ENCODE measurements at regions not wholly inside any gene's neighbourhood (a gene's known extent, or its start where the extent isn't known, plus 50 kb on each side); places are given as distances from the start of the nearest gene placed in this dataset.
"Not testable (repeated sequence)": the region's sequence is repeated elsewhere in the genome, so short reads cannot be mapped to it uniquely, and the experiment has no call there.

DNA sequence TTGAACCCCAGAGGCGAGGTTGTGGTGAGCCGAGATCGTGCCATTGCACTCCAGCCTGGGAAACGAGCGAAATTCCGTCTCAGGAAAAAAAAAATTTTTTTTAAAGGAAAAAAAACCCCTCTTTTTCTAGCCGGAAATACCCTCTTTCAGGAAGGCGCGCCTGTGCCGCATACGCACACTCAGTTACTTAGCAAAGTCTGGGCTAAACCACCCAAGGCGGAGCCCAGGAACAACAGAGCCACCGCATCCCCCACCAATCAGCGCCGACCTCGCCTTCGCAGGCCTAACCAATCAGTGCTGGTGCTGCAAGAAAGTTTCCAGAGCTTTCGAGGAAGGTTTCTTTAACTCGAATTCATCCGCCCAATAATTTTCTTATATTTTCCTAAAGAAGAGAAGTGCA lies 510.4 kb downstream of the KCNJ18 start:
- Histone ChIP-seq H2AFZ (ENCODE audit: low read depth, low read length, poor library complexity, severe bottlenecking) (no peak overlapping the region), H3K9ac (ENCODE audit: low read length) (no peak overlapping the region), H3K79me2 (ENCODE audit: insufficient read depth, low read length) (no peaks in the 10 kb centered on the region), H3K36me3 (ENCODE audit: control insufficient read depth in 1 of 2, insufficient read depth in 2 of 2, low read length in 2 of 2) (no peaks in the 10 kb centered on the region), H3K4me3 (replicated peaks in 1 of 2; ENCODE audit: low read depth in 1 of 2, low read length in 2 of 2) (no peak overlapping the region), H3K4me1 (ENCODE audit: control insufficient read depth in 1 of 2, insufficient read depth in 2 of 2, low read length in 2 of 2) (no peaks in the 10 kb centered on the region), H4K20me1 (ENCODE audit: insufficient read depth) (no peaks in the 10 kb centered on the region), H3K27me3 (ENCODE audit: insufficient read depth, low read length) (no peaks in the 10 kb centered on the region), H3K4me2 (ENCODE audit: low read length) (no peak overlapping the region), H3K9me2 (ENCODE audit: insufficient read depth) (no peaks in the 10 kb centered on the region), H3K9me3 (ENCODE audit: control insufficient read depth in 1 of 2, insufficient read depth in 1 of 2, low read depth in 1 of 2, low read length in 2 of 2) (peaks cover 0 to 4% of the 10 kb centered on the region in 2 experiments; a peak in 1 of 4 replicates), H3K27ac (ENCODE audit: low read depth, low read length) (no peak overlapping the region)
- intact Hi-C loops (cut with micrococcal nuclease): no loop called here
- RAD21 ChIA-PET (ENCODE audit: low non-redundant PET in 1 of 2, low total read pairs in 2 of 2, uncharacterized antibody in 2 of 2, unreplicated experiment in 2 of 2): no interaction called here
- POLR2A ChIA-PET: no interaction called here
- CTCF ChIA-PET: no interaction called here
- BruUV-seq (replicated peaks): no TSS peak
- TF ChIP-seq EZH2 (IDR thresholded peaks at IDR 0.05) (no peak), TCF7L2 (IDR thresholded peaks at IDR 0.05; ENCODE audit: borderline replicate concordance, extremely low read depth, insufficient read depth, insufficient read length) (no peak)
- ATAC-seq: no peak
- no peak for DNase-seq (ENCODE audit: low read depth, low spot score)

DNA sequence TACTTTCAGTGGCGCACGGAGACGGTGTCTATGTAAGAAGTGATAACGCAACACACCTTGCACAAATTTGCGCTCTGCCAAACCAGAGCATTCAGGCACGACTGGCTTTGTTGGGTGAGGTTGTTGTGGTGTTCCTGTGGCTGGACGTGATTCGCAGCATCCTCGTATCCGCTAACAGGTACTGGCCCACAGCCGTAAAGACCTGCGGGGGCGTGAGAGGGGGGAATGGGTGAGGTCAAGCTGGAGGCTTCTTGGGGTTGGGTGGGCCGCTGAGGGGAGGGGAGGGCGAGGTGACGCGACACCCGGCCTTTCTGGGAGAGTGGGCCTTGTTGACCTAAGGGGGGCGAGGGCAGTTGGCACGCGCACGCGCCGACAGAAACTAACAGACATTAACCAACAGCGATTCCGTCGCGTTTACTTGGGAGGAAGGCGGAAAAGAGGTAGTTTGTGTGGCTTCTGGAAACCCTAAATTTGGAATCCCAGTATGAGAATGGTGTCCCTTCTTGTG lies 510.9 kb downstream of the KCNJ18 start:
- H3K79me2 ChIP-seq (ENCODE audit: insufficient read depth, low read length): no peaks in the 10 kb centered on the region
- H3K9ac ChIP-seq (ENCODE audit: low read length): no peak overlapping the region
- ATAC-seq (no peak), DNase-seq (ENCODE audit: low read depth, low spot score) (no peak)
- no peak overlapping the region for H3K4me3 ChIP-seq (replicated peaks in 1 of 2; ENCODE audit: low read depth in 1 of 2, low read length in 2 of 2)
- H3K9me3 ChIP-seq (ENCODE audit: control insufficient read depth in 1 of 2, insufficient read depth in 1 of 2, low read depth in 1 of 2, low read length in 2 of 2): peaks cover 0 to 4% of the 10 kb centered on the region in 2 experiments; a peak in 2 of 4 replicates
- no peaks in the 10 kb centered on the region for H3K4me1 ChIP-seq (ENCODE audit: control insufficient read depth in 1 of 2, insufficient read depth in 2 of 2, low read length in 2 of 2)
- H3K36me3 ChIP-seq (ENCODE audit: control insufficient read depth in 1 of 2, insufficient read depth in 2 of 2, low read length in 2 of 2): no peaks in the 10 kb centered on the region
- no TSS peak for BruUV-seq (replicated peaks)
- H3K4me2 ChIP-seq (ENCODE audit: low read length): no peak overlapping the region
- H2AFZ ChIP-seq (ENCODE audit: low read depth, low read length, poor library complexity, severe bottlenecking): no peak overlapping the region
- intact Hi-C loops (cut with micrococcal nuclease): no loop called here
- ChIA-PET POLR2A (no interaction called here), RAD21 (ENCODE audit: low non-redundant PET in 1 of 2, low total read pairs in 2 of 2, uncharacterized antibody in 2 of 2, unreplicated experiment in 2 of 2) (no interaction called here), CTCF (no interaction called here)
- TF ChIP-seq JUND (IDR thresholded peaks at IDR 0.05) (no peak), ELF1 (IDR thresholded peaks at IDR 0.05; ENCODE audit: borderline replicate concordance, low read depth) (no peak), ZBTB33 (IDR thresholded peaks at IDR 0.05; ENCODE audit: extremely low read depth, insufficient replicate concordance, low read length) (no peak), SRF (IDR thresholded peaks at IDR 0.05; ENCODE audit: low read depth) (no peak), SP1 (IDR thresholded peaks at IDR 0.05; ENCODE audit: low read depth) (no peak), ZFX (IDR thresholded peaks at IDR 0.05) (no peak), EZH2phosphoT487 (IDR thresholded peaks at IDR 0.05; ENCODE audit: borderline replicate concordance) (no peak)
- no peaks in the 10 kb centered on the region for H3K9me2 ChIP-seq (ENCODE audit: insufficient read depth)
- no peak overlapping the region for H3K27ac ChIP-seq (ENCODE audit: low read depth, low read length)
- H3K27me3 ChIP-seq (ENCODE audit: insufficient read depth, low read length): no peaks in the 10 kb centered on the region
- H4K20me1 ChIP-seq (ENCODE audit: insufficient read depth): no peaks in the 10 kb centered on the region

DNA sequence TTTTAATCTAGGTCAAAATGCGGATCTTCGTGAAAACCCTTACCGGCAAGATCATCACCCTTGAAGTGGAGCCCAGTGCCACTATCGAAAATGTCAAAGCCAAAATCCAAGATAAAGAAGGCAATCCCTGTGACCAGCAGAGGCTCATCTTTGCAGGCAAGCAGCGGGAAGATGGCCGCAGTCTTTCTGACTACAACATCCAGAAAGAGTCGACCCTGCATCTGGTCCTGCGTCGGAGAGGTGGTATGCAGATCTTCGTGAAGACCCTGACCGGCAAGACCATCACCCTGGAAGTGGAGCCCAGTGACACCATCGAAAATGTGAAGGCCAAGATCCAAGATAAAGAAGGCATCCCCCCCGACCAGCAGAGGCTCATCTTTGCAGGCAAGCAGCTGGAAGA lies 511.8 kb downstream of the KCNJ18 start:
- intact Hi-C loops (cut with micrococcal nuclease); H3K36me3 ChIP-seq (ENCODE audit: control insufficient read depth in 1 of 2, insufficient read depth in 2 of 2, low read length in 2 of 2); H3K27ac ChIP-seq (ENCODE audit: low read depth, low read length); H4K20me1 ChIP-seq (ENCODE audit: insufficient read depth); H3K9ac ChIP-seq (ENCODE audit: low read length); CTCF ChIA-PET; H3K79me2 ChIP-seq (ENCODE audit: insufficient read depth, low read length); H3K4me2 ChIP-seq (ENCODE audit: low read length); H3K9me3 ChIP-seq (ENCODE audit: control insufficient read depth in 1 of 2, insufficient read depth in 1 of 2, low read depth in 1 of 2, low read length in 2 of 2); H3K9me2 ChIP-seq (ENCODE audit: insufficient read depth); H3K4me3 ChIP-seq (replicated peaks in 1 of 2; ENCODE audit: low read depth in 1 of 2, low read length in 2 of 2); RAD21 ChIA-PET (ENCODE audit: low non-redundant PET in 1 of 2, low total read pairs in 2 of 2, uncharacterized antibody in 2 of 2, unreplicated experiment in 2 of 2); H3K4me1 ChIP-seq (ENCODE audit: control insufficient read depth in 1 of 2, insufficient read depth in 2 of 2, low read length in 2 of 2); ATAC-seq; DNase-seq (ENCODE audit: low read depth, low spot score); H3K27me3 ChIP-seq (ENCODE audit: insufficient read depth, low read length); BruUV-seq (replicated peaks); POLR2A ChIA-PET; H2AFZ ChIP-seq (ENCODE audit: low read depth, low read length, poor library complexity, severe bottlenecking): not testable (repeated sequence)

All from HCT116 (cell line).